ENCODE measurements at regions not wholly inside any gene's neighbourhood (a gene's known extent, or its start where the extent isn't known, plus 50 kb on each side); places are given as distances from the start of the nearest gene placed in this dataset.

GRCh38 chr5:72041654-72042053, 65.6 kb upstream of the MAP1B start (continued):
- TF ChIP-seq ARID5B (CRISPR knock-in tag; IDR thresholded peaks at IDR 0.05) (no peak), TFE3 (CRISPR knock-in tag; IDR thresholded peaks at IDR 0.05) (no peak), ZNF720 (CRISPR knock-in tag; IDR thresholded peaks at IDR 0.05) (no peak), SIN3A (IDR thresholded peaks at IDR 0.05; ENCODE audit: borderline replicate concordance, low read depth, low read length) (no peak), CCAR2 (optimal IDR thresholded peaks at IDR 0.05; ENCODE audit: low read depth, low read length) (no peak), HCFC1 (IDR thresholded peaks at IDR 0.05; ENCODE audit: low read depth, low read length) (no peak), BRD4 (CRISPR knock-in tag; IDR thresholded peaks at IDR 0.05) (no peak)
- TF ChIP-seq, protein P1, sequence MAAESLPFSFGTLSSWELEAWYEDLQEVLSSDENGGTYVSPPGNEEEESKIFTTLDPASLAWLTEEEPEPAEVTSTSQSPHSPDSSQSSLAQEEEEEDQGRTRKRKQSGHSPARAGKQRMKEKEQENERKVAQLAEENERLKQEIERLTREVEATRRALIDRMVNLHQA (CRISPR knock-in tag; IDR thresholded peaks at IDR 0.05) = no peak

GRCh38 chr5:72042097-72042496, 65.2 kb upstream of the MAP1B start:
- intact Hi-C loops (cut with micrococcal nuclease; ENCODE audit: unreplicated experiment) = no loop called here
- no peak overlapping the region for H3K27ac ChIP-seq (ENCODE audit: extremely low read length, insufficient read depth, low read length)
- no peaks in the 10 kb centered on the region for H3K79me2 ChIP-seq (ENCODE audit: insufficient read depth, low read length)
- no peak overlapping the region for H2AFZ ChIP-seq (ENCODE audit: low read length)
- ATAC-seq (no peak), DNase-seq (ENCODE audit: low spot score) (no peak), FAIRE-seq (no peak)
- no peaks in the 10 kb centered on the region for H3K4me1 ChIP-seq (ENCODE audit: insufficient read depth, low read length)
- 0% methylated on average over 1 of the region's 1 CpG for WGBS (ENCODE audit: low lambda C conversion rate)
- H3K4me3 ChIP-seq (replicated peaks in 1 of 3; ENCODE audit: insufficient read depth in 1 of 3, low read depth in 2 of 3, low read length in 3 of 3) = no peak overlapping the region
- BruUV-seq (replicated peaks) = no TSS peak
- H3K9me3 ChIP-seq (ENCODE audit: low read length) = no peaks in the 10 kb centered on the region
- H3K27me3 ChIP-seq (ENCODE audit: control insufficient read depth in 1 of 2, insufficient read depth in 2 of 2, low read length in 2 of 2) = no peaks in the 10 kb centered on the region; a peak in 1 of 5 replicates
- peak; percentile 98 for TF ChIP-seq ATF7 (IDR thresholded peaks at IDR 0.05)
- no peak for TF ChIP-seq ATF7 (CRISPR knock-in tag; IDR thresholded peaks at IDR 0.05)
- TF ChIP-seq NFE2 (CRISPR knock-in tag; IDR thresholded peaks at IDR 0.05) = no peak
- TF ChIP-seq CREB1 (IDR thresholded peaks at IDR 0.05) = peak; percentile 97
- no peak for TF ChIP-seq CREB1 (CRISPR knock-in tag; IDR thresholded peaks at IDR 0.05)
- ChIA-PET POLR2A (no interaction called here), CTCF (ENCODE audit: low intra/inter-chr PET ratio, low total read pairs) (no interaction called here)
- H3K9ac ChIP-seq (ENCODE audit: insufficient read depth, low read depth, low read length) = no peak overlapping the region
- in situ Hi-C loops (cut with HindIII; ENCODE audit: extremely low pct_ligation_motif_present, low pct_unique_long_range_greater_than_20kb) = no loop called here
- no peaks in the 10 kb centered on the region for H3K36me3 ChIP-seq (replicated peaks in 1 of 2; ENCODE audit: control insufficient read depth in 1 of 2, insufficient read depth in 2 of 2, low read length in 2 of 2)
- H4K20me1 ChIP-seq (ENCODE audit: insufficient read depth, low read length) = no peaks in the 10 kb centered on the region
- H3K4me2 ChIP-seq (ENCODE audit: low read depth, low read length) = no peak overlapping the region
